PC-9 (cell line): ENCODE measurements at regions not wholly inside any gene's neighbourhood (a gene's known extent, or its start where the extent isn't known, plus 50 kb on each side); places are given as distances from the start of the nearest gene placed in this dataset.

ENCODE experiments used
- EZH2 ChIP-seq: fragments of 200-600 bp; sonication (generic); IDR thresholded peaks from 2 replicates; pipeline ENCODE4 v1.8.0; 2017; ENCODE audit warnings: antibody characterized with exemption, low read depth
- TF ChIP-seq, protein P1 (sequence below): fragments of 200-600 bp; sonication (generic); conservative IDR thresholded peaks from 2 replicates; pipeline ENCODE4 v1.6.1; 2017; ENCODE audit warnings: mixed run types, antibody characterized with exemption, mild to moderate bottlenecking, moderate library complexity

DNA sequence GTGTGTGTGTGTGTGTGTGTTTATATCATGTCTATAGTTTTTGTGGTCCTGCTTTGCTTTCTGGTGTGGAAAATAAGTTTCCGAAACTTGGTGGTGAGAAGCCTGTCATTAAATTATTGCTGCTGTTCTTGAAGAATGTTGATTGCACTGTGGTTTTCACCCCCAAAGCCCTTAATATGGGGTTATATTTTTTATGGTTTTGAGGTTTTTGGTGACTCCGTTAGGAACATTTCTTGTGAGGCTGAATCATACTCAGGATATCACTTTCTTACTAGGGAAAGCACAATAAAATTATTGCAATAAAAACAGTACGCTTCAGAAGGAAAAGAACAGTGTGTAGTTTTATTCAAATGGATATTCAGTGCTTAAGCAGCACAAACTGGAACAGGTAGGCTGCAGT lies 539.1 kb upstream of the MAGEB18 start:
- TF ChIP-seq, protein P1, sequence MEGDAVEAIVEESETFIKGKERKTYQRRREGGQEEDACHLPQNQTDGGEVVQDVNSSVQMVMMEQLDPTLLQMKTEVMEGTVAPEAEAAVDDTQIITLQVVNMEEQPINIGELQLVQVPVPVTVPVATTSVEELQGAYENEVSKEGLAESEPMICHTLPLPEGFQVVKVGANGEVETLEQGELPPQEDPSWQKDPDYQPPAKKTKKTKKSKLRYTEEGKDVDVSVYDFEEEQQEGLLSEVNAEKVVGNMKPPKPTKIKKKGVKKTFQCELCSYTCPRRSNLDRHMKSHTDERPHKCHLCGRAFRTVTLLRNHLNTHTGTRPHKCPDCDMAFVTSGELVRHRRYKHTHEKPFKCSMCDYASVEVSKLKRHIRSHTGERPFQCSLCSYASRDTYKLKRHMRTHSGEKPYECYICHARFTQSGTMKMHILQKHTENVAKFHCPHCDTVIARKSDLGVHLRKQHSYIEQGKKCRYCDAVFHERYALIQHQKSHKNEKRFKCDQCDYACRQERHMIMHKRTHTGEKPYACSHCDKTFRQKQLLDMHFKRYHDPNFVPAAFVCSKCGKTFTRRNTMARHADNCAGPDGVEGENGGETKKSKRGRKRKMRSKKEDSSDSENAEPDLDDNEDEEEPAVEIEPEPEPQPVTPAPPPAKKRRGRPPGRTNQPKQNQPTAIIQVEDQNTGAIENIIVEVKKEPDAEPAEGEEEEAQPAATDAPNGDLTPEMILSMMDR, result no peak
- no peak for TF ChIP-seq EZH2
